22Rv1 (cell line): ENCODE measurements at regions not wholly inside any gene's neighbourhood (a gene's known extent, or its start where the extent isn't known, plus 50 kb on each side); places are given as distances from the start of the nearest gene placed in this dataset.

Experiments
- ZFX ChIP-seq: fragments of 450-650 bp; IDR thresholded peaks from 2 replicates; pipeline ENCODE4 v1.6.1; 2017; ENCODE audit warnings: antibody characterized with exemption, borderline replicate concordance
- TF ChIP-seq, protein P1 (sequence below): fragments of 450-650 bp; IDR thresholded peaks from 2 replicates; pipeline ENCODE4 v1.5.1; 2017; ENCODE audit warnings: mild to moderate bottlenecking

DNA sequence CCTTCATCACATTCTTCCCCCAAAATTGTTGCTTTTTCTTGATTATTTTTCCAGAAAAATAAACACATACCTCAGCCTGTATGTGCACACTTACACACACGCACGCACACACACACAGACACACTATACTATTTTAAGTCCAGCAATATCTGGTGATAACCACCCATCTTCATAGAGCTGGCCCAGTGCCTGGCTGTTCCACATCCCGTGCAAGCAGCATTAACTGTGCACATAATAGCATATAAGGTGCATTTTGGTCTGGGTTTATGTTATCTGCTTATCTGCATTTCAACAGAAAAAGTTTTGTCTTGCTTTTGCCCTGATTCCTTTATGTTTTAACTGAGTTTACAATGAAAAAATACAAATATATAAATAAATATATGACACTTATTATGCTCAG is 143.1 kb upstream of the KLF6 start:
- TF ChIP-seq, protein P1, sequence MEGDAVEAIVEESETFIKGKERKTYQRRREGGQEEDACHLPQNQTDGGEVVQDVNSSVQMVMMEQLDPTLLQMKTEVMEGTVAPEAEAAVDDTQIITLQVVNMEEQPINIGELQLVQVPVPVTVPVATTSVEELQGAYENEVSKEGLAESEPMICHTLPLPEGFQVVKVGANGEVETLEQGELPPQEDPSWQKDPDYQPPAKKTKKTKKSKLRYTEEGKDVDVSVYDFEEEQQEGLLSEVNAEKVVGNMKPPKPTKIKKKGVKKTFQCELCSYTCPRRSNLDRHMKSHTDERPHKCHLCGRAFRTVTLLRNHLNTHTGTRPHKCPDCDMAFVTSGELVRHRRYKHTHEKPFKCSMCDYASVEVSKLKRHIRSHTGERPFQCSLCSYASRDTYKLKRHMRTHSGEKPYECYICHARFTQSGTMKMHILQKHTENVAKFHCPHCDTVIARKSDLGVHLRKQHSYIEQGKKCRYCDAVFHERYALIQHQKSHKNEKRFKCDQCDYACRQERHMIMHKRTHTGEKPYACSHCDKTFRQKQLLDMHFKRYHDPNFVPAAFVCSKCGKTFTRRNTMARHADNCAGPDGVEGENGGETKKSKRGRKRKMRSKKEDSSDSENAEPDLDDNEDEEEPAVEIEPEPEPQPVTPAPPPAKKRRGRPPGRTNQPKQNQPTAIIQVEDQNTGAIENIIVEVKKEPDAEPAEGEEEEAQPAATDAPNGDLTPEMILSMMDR: no peak
- TF ChIP-seq ZFX: no peak
